NT2/D1 (cell line): ENCODE measurements at regions not wholly inside any gene's neighbourhood (a gene's known extent, or its start where the extent isn't known, plus 50 kb on each side); places are given as distances from the start of the nearest gene placed in this dataset.
A peak's percentile ranks its signal among the peaks of the same experiment; 100 is the strongest.

ENCODE experiments used
- DNase-seq: peaks from one replicate; pipeline ENCODE4 v3.0.0-alpha.2; 2011; ENCODE audit warnings: low read depth, low spot score
- H3K27me3 ChIP-seq: 2 replicates; pipeline ENCODE4 v1.6.0; 2011; ENCODE audit warnings: mild to moderate bottlenecking; ENCODE audit not compliant: insufficient read length, insufficient read depth
- H3K36me3 ChIP-seq: 2 replicates; pipeline ENCODE4 v1.6.1; 2011; ENCODE audit warnings: mild to moderate bottlenecking, low read length, mixed read lengths; ENCODE audit not compliant: insufficient read depth, insufficient read length
- H3K4me1 ChIP-seq: 2 replicates; pipeline ENCODE4 v1.5.1; 2011; ENCODE audit not compliant: insufficient read depth, insufficient read length
- H3K4me3 ChIP-seq: 2 replicates; pipeline ENCODE4 v1.5.1; 2011; ENCODE audit warnings: low read depth; ENCODE audit not compliant: insufficient read length
- H3K9ac ChIP-seq: 2 replicates; pipeline ENCODE4 v1.6.0; 2011; ENCODE audit warnings: low read depth; ENCODE audit not compliant: insufficient read length
- H3K9me3 ChIP-seq: 2 replicates; pipeline ENCODE4 v1.5.1; 2011; ENCODE audit warnings: mild to moderate bottlenecking, low read length; ENCODE audit not compliant: insufficient read depth
- SUZ12 ChIP-seq: IDR thresholded peaks from 2 replicates; pipeline ENCODE4 v1.6.1; 2011; ENCODE audit not compliant: insufficient read length, insufficient read depth; ENCODE audit errors: extremely low read depth
- YY1 ChIP-seq: IDR thresholded peaks from 2 replicates; pipeline ENCODE4 v1.6.1; 2011; ENCODE audit not compliant: insufficient read length, insufficient read depth
- ZNF274 ChIP-seq: IDR thresholded peaks from 2 replicates; pipeline ENCODE4 v1.6.1; 2011; ENCODE audit warnings: mild to moderate bottlenecking, low read depth, low read length

GRCh38 chr1:95852483-95853070 is 618.6 kb downstream of the RWDD3 start:
- Histone ChIP-seq H3K9me3 (no peaks in the 10 kb centered on the region), H3K4me3 (no peak overlapping the region), H3K27me3 (no peaks in the 10 kb centered on the region), H3K9ac (no peak overlapping the region), H3K4me1 (no peaks in the 10 kb centered on the region), H3K36me3 (no peaks in the 10 kb centered on the region)
- no peak for DNase-seq
- TF ChIP-seq YY1 (no peak), SUZ12 (no peak), ZNF274 (no peak)

GRCh38 chr1:95854457-95854856 is 620.4 kb downstream of the RWDD3 start:
- DNase-seq, result no peak
- no peaks in the 10 kb centered on the region for H3K36me3 ChIP-seq
- H3K27me3 ChIP-seq, result no peaks in the 10 kb centered on the region
- TF ChIP-seq SUZ12, result no peak
- no peak for TF ChIP-seq YY1
- no peak for TF ChIP-seq ZNF274
- H3K9me3 ChIP-seq, result no peaks in the 10 kb centered on the region
- H3K9ac ChIP-seq, result no peak overlapping the region
- no peaks in the 10 kb centered on the region for H3K4me1 ChIP-seq
- no peak overlapping the region for H3K4me3 ChIP-seq

GRCh38 chr1:95863086-95863485 is 629.1 kb downstream of the RWDD3 start:
- Histone ChIP-seq H3K4me3 (no peak overlapping the region), H3K36me3 (no peaks in the 10 kb centered on the region), H3K4me1 (no peaks in the 10 kb centered on the region), H3K9ac (no peak overlapping the region), H3K27me3 (no peaks in the 10 kb centered on the region), H3K9me3 (no peaks in the 10 kb centered on the region)
- no peak for DNase-seq
- TF ChIP-seq ZNF274 (no peak), YY1 (no peak), SUZ12 (no peak)

- no peak for DNase-seq
- no peaks in the 10 kb centered on the region for H3K27me3 ChIP-seq
- TF ChIP-seq YY1, result no peak
- TF ChIP-seq SUZ12, result no peak
- no peak for TF ChIP-seq ZNF274
These were observed 631.8 kb downstream of the RWDD3 start for GRCh38 chr1:95865769-95866168.

GRCh38 chr1:95876276-95876675 is 642.3 kb downstream of the RWDD3 start:
- DNase-seq, result no peak
- TF ChIP-seq YY1 (no peak), ZNF274 (no peak), SUZ12 (no peak)
- Histone ChIP-seq H3K27me3 (no peaks in the 10 kb centered on the region), H3K4me1 (no peaks in the 10 kb centered on the region), H3K9ac (no peak overlapping the region), H3K9me3 (peaks cover 11% of the 10 kb centered on the region; the same call in 1 of the 2 replicates), H3K36me3 (no peaks in the 10 kb centered on the region), H3K4me3 (no peak overlapping the region)

More at GRCh38 chr1:95865769-95866168, 631.8 kb downstream of the RWDD3 start:
- H3K4me3 ChIP-seq, result no peak overlapping the region
- no peaks in the 10 kb centered on the region for H3K36me3 ChIP-seq
- no peak overlapping the region for H3K9ac ChIP-seq
- no peaks in the 10 kb centered on the region for H3K9me3 ChIP-seq
- no peaks in the 10 kb centered on the region for H3K4me1 ChIP-seq

GRCh38 chr1:95879498-95880050 is 645.6 kb downstream of the RWDD3 start:
- no peak for DNase-seq
- no peak overlapping the region for H3K9ac ChIP-seq
- no peaks in the 10 kb centered on the region for H3K4me1 ChIP-seq
- no peaks in the 10 kb centered on the region for H3K36me3 ChIP-seq
- H3K4me3 ChIP-seq, result no peak overlapping the region
- TF ChIP-seq YY1, result no peak
- no peak for TF ChIP-seq SUZ12
- no peak for TF ChIP-seq ZNF274
- peaks cover 11% of the 10 kb centered on the region; the same call in 1 of the 2 replicates for H3K9me3 ChIP-seq
- no peaks in the 10 kb centered on the region for H3K27me3 ChIP-seq

- no peak for TF ChIP-seq ZNF274
- no peak for TF ChIP-seq SUZ12
- no peak for TF ChIP-seq YY1
- Histone ChIP-seq H3K9ac (no peak overlapping the region), H3K4me3 (no peak overlapping the region), H3K36me3 (no peaks in the 10 kb centered on the region), H3K27me3 (no peaks in the 10 kb centered on the region), H3K4me1 (no peaks in the 10 kb centered on the region), H3K9me3 (no peaks in the 10 kb centered on the region)
- peak; percentile 15 for DNase-seq
These were observed 655.0 kb downstream of the RWDD3 start for GRCh38 chr1:95888941-95889390.
